GM23338 (cell line): ENCODE measurements at regions not wholly inside any gene's neighbourhood (a gene's known extent, or its start where the extent isn't known, plus 50 kb on each side); places are given as distances from the start of the nearest gene placed in this dataset.

Source experiments
- ATAC-seq: fragments of 200-7000 bp; cut with Tn5 transposase; 3 replicates; pipeline ENCODE4 v1.9.1; 2020
- DNase-seq: peaks from one replicate; pipeline ENCODE4 v3.0.0-alpha.2; 2015; ENCODE audit warnings: low spot score
- H2AFZ ChIP-seq: fragments of 200-600 bp; sonication (generic); 2 replicates; pipeline ENCODE4 v1.8.0; 2016; ENCODE audit warnings: antibody characterized with exemption, mild to moderate bottlenecking, moderate library complexity
- H3F3A ChIP-seq: fragments of 200-600 bp; sonication (generic); replicated peaks from 2 replicates; pipeline ENCODE4 v1.8.0; 2017; ENCODE audit warnings: antibody characterized with exemption, mixed run types, low read depth
- H3K27ac ChIP-seq: fragments of 200-600 bp; sonication (generic); 2 replicates; pipeline ENCODE4 v1.6.1; 2016; ENCODE audit warnings: low read depth
- H3K27me3 ChIP-seq: fragments of 200-600 bp; sonication (generic); 2 replicates; pipeline ENCODE4 v1.8.0; 2016; ENCODE audit warnings: mild to moderate bottlenecking, mixed run types, moderate library complexity; ENCODE audit not compliant: insufficient read depth
- H3K36me3 ChIP-seq: fragments of 200-600 bp; sonication (generic); 2 replicates; pipeline ENCODE4 v1.8.0; 2016; ENCODE audit warnings: mild to moderate bottlenecking; ENCODE audit not compliant: insufficient read depth
- H3K4me1 ChIP-seq: fragments of 200-600 bp; sonication (generic); 2 replicates; pipeline ENCODE4 v1.8.0; 2016; ENCODE audit warnings: mild to moderate bottlenecking, moderate library complexity; ENCODE audit not compliant: insufficient read depth
- H3K4me2 ChIP-seq: fragments of 200-600 bp; sonication (generic); 2 replicates; pipeline ENCODE4 v1.7.1; 2017; ENCODE audit warnings: mixed run types
- H3K4me3 ChIP-seq: fragments of 200-600 bp; sonication (generic); 2 replicates; pipeline ENCODE4 v1.6.1; 2016; ENCODE audit warnings: mixed run types
- H3K79me2 ChIP-seq: fragments of 200-600 bp; sonication (generic); replicated peaks from 2 replicates; pipeline ENCODE4 v1.8.0; 2017; ENCODE audit warnings: mild to moderate bottlenecking; ENCODE audit not compliant: insufficient read depth
- H3K9me2 ChIP-seq: fragments of 200-600 bp; sonication (generic); 2 replicates; pipeline ENCODE4 v1.8.0; 2017; ENCODE audit not compliant: insufficient read depth
- H4K20me1 ChIP-seq: fragments of 200-600 bp; sonication (generic); replicated peaks from 2 replicates; pipeline ENCODE4 v1.8.0; 2017; ENCODE audit warnings: mild to moderate bottlenecking; ENCODE audit not compliant: insufficient read depth
- H3K27ac Mint-ChIP-seq: 2 replicates; pipeline ENCODE4 v1.8.0; 2020; ENCODE audit warnings: inconsistent platforms, mild to moderate bottlenecking, moderate library complexity, mixed read lengths
- H3K27me3 Mint-ChIP-seq: 3 replicates; pipeline ENCODE4 v1.8.0; 2022; ENCODE audit warnings: low read depth, mild to moderate bottlenecking, moderate library complexity, mixed read lengths, inconsistent platforms; ENCODE audit not compliant: insufficient read depth, poor library complexity
- H3K36me3 Mint-ChIP-seq: 3 replicates; pipeline ENCODE4 v1.8.0; 2021; ENCODE audit warnings: low read depth, mild to moderate bottlenecking, inconsistent platforms, moderate library complexity, mixed read lengths
- H3K4me1 Mint-ChIP-seq: 3 replicates; pipeline ENCODE4 v1.8.0; 2020; ENCODE audit warnings: mild to moderate bottlenecking, inconsistent platforms, mixed read lengths
- H3K4me3 Mint-ChIP-seq: 3 replicates; pipeline ENCODE4 v1.8.0; 2021; ENCODE audit warnings: moderate library complexity, mild to moderate bottlenecking, inconsistent platforms, mixed read lengths
- H3K9me3 Mint-ChIP-seq: 3 replicates; pipeline ENCODE4 v1.8.0; 2020; ENCODE audit warnings: moderate library complexity, mild to moderate bottlenecking, inconsistent platforms, mixed read lengths
- ETS1 ChIP-seq: IDR thresholded peaks from 2 replicates; pipeline ENCODE4 v1.6.1; 2016; ENCODE audit warnings: antibody characterized with exemption
- JUNB ChIP-seq: IDR thresholded peaks from one replicate; pipeline ENCODE4 v1.6.1; 2016; ENCODE audit warnings: antibody characterized with exemption; ENCODE audit not compliant: unreplicated experiment
- NANOG ChIP-seq: IDR thresholded peaks from 2 replicates; pipeline ENCODE4 v1.6.1; 2016; ENCODE audit warnings: antibody characterized with exemption, borderline replicate concordance
- ZNF331 ChIP-seq: fragments of 250-450 bp; sonication (Bioruptor Pico); IDR thresholded peaks from 2 replicates; pipeline ENCODE4 v1.5.0; 2020; ENCODE audit warnings: low read depth, mild to moderate bottlenecking, moderate library complexity
- TF ChIP-seq, protein P1 (sequence below): IDR thresholded peaks from one replicate; pipeline ENCODE4 v1.6.1; 2018; ENCODE audit warnings: antibody characterized with exemption; ENCODE audit not compliant: unreplicated experiment

- TF ChIP-seq, protein P1, sequence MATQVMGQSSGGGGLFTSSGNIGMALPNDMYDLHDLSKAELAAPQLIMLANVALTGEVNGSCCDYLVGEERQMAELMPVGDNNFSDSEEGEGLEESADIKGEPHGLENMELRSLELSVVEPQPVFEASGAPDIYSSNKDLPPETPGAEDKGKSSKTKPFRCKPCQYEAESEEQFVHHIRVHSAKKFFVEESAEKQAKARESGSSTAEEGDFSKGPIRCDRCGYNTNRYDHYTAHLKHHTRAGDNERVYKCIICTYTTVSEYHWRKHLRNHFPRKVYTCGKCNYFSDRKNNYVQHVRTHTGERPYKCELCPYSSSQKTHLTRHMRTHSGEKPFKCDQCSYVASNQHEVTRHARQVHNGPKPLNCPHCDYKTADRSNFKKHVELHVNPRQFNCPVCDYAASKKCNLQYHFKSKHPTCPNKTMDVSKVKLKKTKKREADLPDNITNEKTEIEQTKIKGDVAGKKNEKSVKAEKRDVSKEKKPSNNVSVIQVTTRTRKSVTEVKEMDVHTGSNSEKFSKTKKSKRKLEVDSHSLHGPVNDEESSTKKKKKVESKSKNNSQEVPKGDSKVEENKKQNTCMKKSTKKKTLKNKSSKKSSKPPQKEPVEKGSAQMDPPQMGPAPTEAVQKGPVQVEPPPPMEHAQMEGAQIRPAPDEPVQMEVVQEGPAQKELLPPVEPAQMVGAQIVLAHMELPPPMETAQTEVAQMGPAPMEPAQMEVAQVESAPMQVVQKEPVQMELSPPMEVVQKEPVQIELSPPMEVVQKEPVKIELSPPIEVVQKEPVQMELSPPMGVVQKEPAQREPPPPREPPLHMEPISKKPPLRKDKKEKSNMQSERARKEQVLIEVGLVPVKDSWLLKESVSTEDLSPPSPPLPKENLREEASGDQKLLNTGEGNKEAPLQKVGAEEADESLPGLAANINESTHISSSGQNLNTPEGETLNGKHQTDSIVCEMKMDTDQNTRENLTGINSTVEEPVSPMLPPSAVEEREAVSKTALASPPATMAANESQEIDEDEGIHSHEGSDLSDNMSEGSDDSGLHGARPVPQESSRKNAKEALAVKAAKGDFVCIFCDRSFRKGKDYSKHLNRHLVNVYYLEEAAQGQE, result no peak
- TF ChIP-seq ZNF331 (CRISPR knock-in tag), result no peak
Measured at GRCh38 chr3:182393151-182393550, 400.2 kb upstream of the ATP11B start (continued).

GRCh38 chr3:182393830-182394367 is 399.4 kb upstream of the ATP11B start:
- no peak; the same call in 1 of the 3 replicates for ATAC-seq
- H3K27ac ChIP-seq, result no peak overlapping the region
- no peaks in the 10 kb centered on the region for H3F3A ChIP-seq
- no peaks in the 10 kb centered on the region for H3K79me2 ChIP-seq
- H3K27me3 Mint-ChIP-seq, result peaks cover 6% of the 10 kb centered on the region
- no peaks in the 10 kb centered on the region for H3K36me3 ChIP-seq
- H3K4me3 Mint-ChIP-seq, result no peak overlapping the region
- DNase-seq, result no peak
- no peaks in the 10 kb centered on the region; the same call in 1 of the 2 replicates for H3K4me1 ChIP-seq
- TF ChIP-seq ETS1, result no peak
- TF ChIP-seq, protein P1, result no peak
- TF ChIP-seq ZNF331 (CRISPR knock-in tag), result no peak
- no peak for TF ChIP-seq JUNB
- no peak for TF ChIP-seq NANOG
- peaks cover 20% of the 10 kb centered on the region for H3K4me1 Mint-ChIP-seq
- no peak overlapping the region for H3K4me2 ChIP-seq
- H3K27me3 ChIP-seq, result no peaks in the 10 kb centered on the region
- no peak overlapping the region for H2AFZ ChIP-seq
- no peak overlapping the region for H3K27ac Mint-ChIP-seq
- H3K9me3 Mint-ChIP-seq, result peaks cover under 1% of the 10 kb centered on the region; the same call in 2 of the 3 replicates
- H4K20me1 ChIP-seq, result no peaks in the 10 kb centered on the region
- H3K4me3 ChIP-seq, result no peak overlapping the region
- H3K9me2 ChIP-seq, result no peaks in the 10 kb centered on the region
- H3K36me3 Mint-ChIP-seq, result no peaks in the 10 kb centered on the region; the same call in 2 of the 3 replicates
